WTC11 (cell line): ENCODE measurements at regions not wholly inside any gene's neighbourhood (a gene's known extent, or its start where the extent isn't known, plus 50 kb on each side); places are given as distances from the start of the nearest gene placed in this dataset.

ENCODE experiments used
- ATAC-seq: fragments of 200-7000 bp; cut with Tn5 transposase; 2 replicates; pipeline ENCODE4 v1.10.0; 2021; ENCODE audit warnings: mild to moderate bottlenecking, moderate library complexity
- CTCF ChIA-PET: fragments of 300-600 bp; sonication (Branson Sonifier 250); formaldehyde crosslinking; loops from one replicate; lab custom pipeline; 2021; ENCODE audit warnings: antibody characterized with exemption; lab: Charles Lee
- POLR2A ChIA-PET: fragments of 350-600 bp; sonication (Branson Sonifier 250); formaldehyde crosslinking; loops from one replicate; lab custom pipeline; 2021; ENCODE audit warnings: antibody characterized with exemption; lab: Charles Lee
- DNase-seq: peaks from one replicate; pipeline ENCODE4 v3.0.0; 2021; ENCODE audit warnings: low spot score
- H3K27ac Mint-ChIP-seq: 2 replicates; pipeline ENCODE4 v1.8.0; 2021; ENCODE audit warnings: mixed read lengths
- H3K27me3 Mint-ChIP-seq: 2 replicates; pipeline ENCODE4 v1.8.0; 2021; ENCODE audit warnings: low read depth, mild to moderate bottlenecking, moderate library complexity, mixed read lengths
- H3K36me3 Mint-ChIP-seq: 2 replicates; pipeline ENCODE4 v1.8.0; 2021; ENCODE audit warnings: mixed read lengths
- H3K4me1 Mint-ChIP-seq: 2 replicates; pipeline ENCODE4 v1.8.0; 2022; ENCODE audit warnings: mixed read lengths
- H3K4me3 Mint-ChIP-seq: 2 replicates; pipeline ENCODE4 v1.8.0; 2021; ENCODE audit warnings: mild to moderate bottlenecking, moderate library complexity, mixed read lengths
- H3K9me3 Mint-ChIP-seq: 2 replicates; pipeline ENCODE4 v1.8.0; 2021; ENCODE audit warnings: mixed read lengths
- ATF1 ChIP-seq: sonication (generic); formaldehyde crosslinking; IDR thresholded peaks from 2 replicates; pipeline ENCODE4 v1.8.1; 2023; ENCODE audit warnings: mild to moderate bottlenecking, moderate library complexity, missing genetic modification reagents
- CREB1 ChIP-seq: sonication (generic); formaldehyde crosslinking; IDR thresholded peaks from 2 replicates; pipeline ENCODE4 v1.8.0; 2023; ENCODE audit warnings: mild to moderate bottlenecking, missing genetic modification reagents
- ERG ChIP-seq: fragments of 250-450 bp; sonication (Bioruptor Pico); IDR thresholded peaks from 2 replicates; pipeline ENCODE4 v1.8.0; 2021; ENCODE audit warnings: mild to moderate bottlenecking
- GABPB1 ChIP-seq: sonication (generic); formaldehyde crosslinking; IDR thresholded peaks from 2 replicates; pipeline ENCODE4 v1.8.1; 2023; ENCODE audit warnings: mild to moderate bottlenecking, missing genetic modification reagents
- JUN ChIP-seq: sonication (generic); formaldehyde crosslinking; IDR thresholded peaks from 2 replicates; pipeline ENCODE4 v1.8.0; 2023; ENCODE audit warnings: mild to moderate bottlenecking, missing genetic modification reagents
- NFE2L1 ChIP-seq: sonication (generic); formaldehyde crosslinking; IDR thresholded peaks from 2 replicates; pipeline ENCODE4 v1.8.1; 2023; ENCODE audit warnings: missing genetic modification reagents
- NFYB ChIP-seq: sonication (generic); formaldehyde crosslinking; conservative IDR thresholded peaks from 2 replicates; pipeline ENCODE4 v1.8.0; 2022; ENCODE audit warnings: low read depth, missing genetic modification reagents
- NR2C2 ChIP-seq: sonication (generic); formaldehyde crosslinking; IDR thresholded peaks from 2 replicates; pipeline ENCODE4 v1.8.0; 2022; ENCODE audit warnings: mild to moderate bottlenecking, missing genetic modification reagents
- OVOL2 ChIP-seq: fragments of 250-450 bp; sonication (Bioruptor Pico); IDR thresholded peaks from 2 replicates; pipeline ENCODE4 v1.9.0; 2021; ENCODE audit warnings: mild to moderate bottlenecking, borderline replicate concordance
- SMAD4 ChIP-seq: sonication (generic); formaldehyde crosslinking; IDR thresholded peaks from 2 replicates; pipeline ENCODE4 v1.8.0; 2022; ENCODE audit warnings: mild to moderate bottlenecking, missing genetic modification reagents
- SP1 ChIP-seq: sonication (generic); formaldehyde crosslinking; conservative IDR thresholded peaks from 2 replicates; pipeline ENCODE4 v1.8.1; 2022; ENCODE audit warnings: missing genetic modification reagents
- TCF7 ChIP-seq: sonication (generic); formaldehyde crosslinking; IDR thresholded peaks from 2 replicates; pipeline ENCODE4 v1.8.0; 2022; ENCODE audit warnings: mild to moderate bottlenecking, low read depth, missing genetic modification reagents, moderate library complexity
- TEAD1 ChIP-seq: sonication (generic); formaldehyde crosslinking; IDR thresholded peaks from 2 replicates; pipeline ENCODE4 v1.8.0; 2022; ENCODE audit warnings: mild to moderate bottlenecking, missing genetic modification reagents
- ZNF416 ChIP-seq: fragments of 250-450 bp; sonication (Bioruptor Pico); IDR thresholded peaks from 2 replicates; pipeline ENCODE4 v1.9.0; 2021; ENCODE audit warnings: mild to moderate bottlenecking, inconsistent platforms
- ZNF425 ChIP-seq: fragments of 250-450 bp; sonication (Bioruptor Pico); conservative IDR thresholded peaks from 2 replicates; pipeline ENCODE4 v1.9.0; 2021; ENCODE audit warnings: mild to moderate bottlenecking
- ZNF671 ChIP-seq: fragments of 250-450 bp; sonication (Bioruptor Pico); IDR thresholded peaks from 2 replicates; pipeline ENCODE4 v1.8.0; 2021; ENCODE audit warnings: mild to moderate bottlenecking
- TF ChIP-seq, protein P1 (sequence below): sonication (generic); formaldehyde crosslinking; IDR thresholded peaks from 2 replicates; pipeline ENCODE4 v1.8.1; 2022; ENCODE audit warnings: mild to moderate bottlenecking, missing genetic modification reagents, moderate library complexity, borderline replicate concordance
- TF ChIP-seq, protein P2 (sequence below): sonication (generic); formaldehyde crosslinking; IDR thresholded peaks from 2 replicates; pipeline ENCODE4 v1.8.1; 2022; ENCODE audit warnings: missing genetic modification reagents, borderline replicate concordance
- TF ChIP-seq, protein P3 (sequence below): sonication (generic); formaldehyde crosslinking; IDR thresholded peaks from 2 replicates; pipeline ENCODE4 v1.8.1; 2023; ENCODE audit warnings: mild to moderate bottlenecking, missing genetic modification reagents, borderline replicate concordance

- DNase-seq (no peak), ATAC-seq (no peak)
- TF ChIP-seq CREB1 (CRISPR knock-in tag) = no peak
- no peak for TF ChIP-seq OVOL2
- TF ChIP-seq ATF1 (CRISPR knock-in tag) = no peak
- TF ChIP-seq SMAD4 = no peak
- TF ChIP-seq, protein P1, sequence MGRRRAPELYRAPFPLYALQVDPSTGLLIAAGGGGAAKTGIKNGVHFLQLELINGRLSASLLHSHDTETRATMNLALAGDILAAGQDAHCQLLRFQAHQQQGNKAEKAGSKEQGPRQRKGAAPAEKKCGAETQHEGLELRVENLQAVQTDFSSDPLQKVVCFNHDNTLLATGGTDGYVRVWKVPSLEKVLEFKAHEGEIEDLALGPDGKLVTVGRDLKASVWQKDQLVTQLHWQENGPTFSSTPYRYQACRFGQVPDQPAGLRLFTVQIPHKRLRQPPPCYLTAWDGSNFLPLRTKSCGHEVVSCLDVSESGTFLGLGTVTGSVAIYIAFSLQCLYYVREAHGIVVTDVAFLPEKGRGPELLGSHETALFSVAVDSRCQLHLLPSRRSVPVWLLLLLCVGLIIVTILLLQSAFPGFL (CRISPR knock-in tag) = no peak
- TF ChIP-seq TEAD1 (CRISPR knock-in tag) = no peak
- no peak for TF ChIP-seq JUN (CRISPR knock-in tag)
- TF ChIP-seq, protein P2, sequence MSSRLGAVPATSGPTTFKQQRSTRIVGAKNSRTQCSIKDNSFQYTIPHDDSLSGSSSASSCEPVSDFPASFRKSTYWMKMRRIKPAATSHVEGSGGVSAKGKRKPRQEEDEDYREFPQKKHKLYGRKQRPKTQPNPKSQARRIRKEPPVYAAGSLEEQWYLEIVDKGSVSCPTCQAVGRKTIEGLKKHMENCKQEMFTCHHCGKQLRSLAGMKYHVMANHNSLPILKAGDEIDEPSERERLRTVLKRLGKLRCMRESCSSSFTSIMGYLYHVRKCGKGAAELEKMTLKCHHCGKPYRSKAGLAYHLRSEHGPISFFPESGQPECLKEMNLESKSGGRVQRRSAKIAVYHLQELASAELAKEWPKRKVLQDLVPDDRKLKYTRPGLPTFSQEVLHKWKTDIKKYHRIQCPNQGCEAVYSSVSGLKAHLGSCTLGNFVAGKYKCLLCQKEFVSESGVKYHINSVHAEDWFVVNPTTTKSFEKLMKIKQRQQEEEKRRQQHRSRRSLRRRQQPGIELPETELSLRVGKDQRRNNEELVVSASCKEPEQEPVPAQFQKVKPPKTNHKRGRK (CRISPR knock-in tag) = no peak
- TF ChIP-seq ERG (CRISPR knock-in tag) = no peak
- TF ChIP-seq TCF7 = no peak
- no peak for TF ChIP-seq NFYB
- Mint-ChIP-seq H3K4me3 (no peak overlapping the region), H3K27ac (no peak overlapping the region), H3K4me1 (peaks cover 8% of the 10 kb centered on the region), H3K36me3 (no peaks in the 10 kb centered on the region), H3K9me3 (no peaks in the 10 kb centered on the region), H3K27me3 (no peaks in the 10 kb centered on the region)
- ChIA-PET CTCF (no interaction called here), POLR2A (no interaction called here)
Measured at GRCh38 chr6:12229332-12229731, 60.8 kb upstream of the EDN1 start.

- no peaks in the 10 kb centered on the region for H3K27me3 Mint-ChIP-seq
Measured at GRCh38 chr6:12230523-12230922, 59.6 kb upstream of the EDN1 start.

GRCh38 chr6:12232339-12232738 lies 57.8 kb upstream of the EDN1 start:
- H3K27me3 Mint-ChIP-seq = no peaks in the 10 kb centered on the region
- no peak for ATAC-seq
- no peak for DNase-seq
- no peaks in the 10 kb centered on the region for H3K36me3 Mint-ChIP-seq
- CTCF ChIA-PET = interaction anchor here (0.7 to 2.2 kb wide), 4 partner anchors 21 to 577 kb away, joined by 3 to 9 read pairs (median 4); partner anchors contain the start of gene EDN1
- peaks cover 8% of the 10 kb centered on the region for H3K4me1 Mint-ChIP-seq
- H3K27ac Mint-ChIP-seq = no peak overlapping the region
- peaks cover 1% of the 10 kb centered on the region; the same call in 1 of the 2 replicates for H3K9me3 Mint-ChIP-seq
- POLR2A ChIA-PET = no interaction called here
- H3K4me3 Mint-ChIP-seq = no peak overlapping the region
- TF ChIP-seq ZNF425 (CRISPR knock-in tag) (no peak), ERG (CRISPR knock-in tag) (no peak), NR2C2 (CRISPR knock-in tag) (no peak), SP1 (no peak), ZNF416 (CRISPR knock-in tag) (no peak), NFE2L1 (no peak)

More at GRCh38 chr6:12230523-12230922, 59.6 kb upstream of the EDN1 start:
- Mint-ChIP-seq H3K4me1 (peaks cover 8% of the 10 kb centered on the region), H3K9me3 (no peaks in the 10 kb centered on the region), H3K4me3 (no peak overlapping the region), H3K36me3 (no peaks in the 10 kb centered on the region), H3K27ac (no peak overlapping the region)
- DNase-seq = no peak
- ATAC-seq = no peak
- ChIA-PET CTCF (no interaction called here), POLR2A (interaction anchor here (0.7 kb wide), 1 partner anchor 8 kb away, joined by 3 read pairs; no protein-coding TSS in a partner anchor)
- TF ChIP-seq, protein P3, sequence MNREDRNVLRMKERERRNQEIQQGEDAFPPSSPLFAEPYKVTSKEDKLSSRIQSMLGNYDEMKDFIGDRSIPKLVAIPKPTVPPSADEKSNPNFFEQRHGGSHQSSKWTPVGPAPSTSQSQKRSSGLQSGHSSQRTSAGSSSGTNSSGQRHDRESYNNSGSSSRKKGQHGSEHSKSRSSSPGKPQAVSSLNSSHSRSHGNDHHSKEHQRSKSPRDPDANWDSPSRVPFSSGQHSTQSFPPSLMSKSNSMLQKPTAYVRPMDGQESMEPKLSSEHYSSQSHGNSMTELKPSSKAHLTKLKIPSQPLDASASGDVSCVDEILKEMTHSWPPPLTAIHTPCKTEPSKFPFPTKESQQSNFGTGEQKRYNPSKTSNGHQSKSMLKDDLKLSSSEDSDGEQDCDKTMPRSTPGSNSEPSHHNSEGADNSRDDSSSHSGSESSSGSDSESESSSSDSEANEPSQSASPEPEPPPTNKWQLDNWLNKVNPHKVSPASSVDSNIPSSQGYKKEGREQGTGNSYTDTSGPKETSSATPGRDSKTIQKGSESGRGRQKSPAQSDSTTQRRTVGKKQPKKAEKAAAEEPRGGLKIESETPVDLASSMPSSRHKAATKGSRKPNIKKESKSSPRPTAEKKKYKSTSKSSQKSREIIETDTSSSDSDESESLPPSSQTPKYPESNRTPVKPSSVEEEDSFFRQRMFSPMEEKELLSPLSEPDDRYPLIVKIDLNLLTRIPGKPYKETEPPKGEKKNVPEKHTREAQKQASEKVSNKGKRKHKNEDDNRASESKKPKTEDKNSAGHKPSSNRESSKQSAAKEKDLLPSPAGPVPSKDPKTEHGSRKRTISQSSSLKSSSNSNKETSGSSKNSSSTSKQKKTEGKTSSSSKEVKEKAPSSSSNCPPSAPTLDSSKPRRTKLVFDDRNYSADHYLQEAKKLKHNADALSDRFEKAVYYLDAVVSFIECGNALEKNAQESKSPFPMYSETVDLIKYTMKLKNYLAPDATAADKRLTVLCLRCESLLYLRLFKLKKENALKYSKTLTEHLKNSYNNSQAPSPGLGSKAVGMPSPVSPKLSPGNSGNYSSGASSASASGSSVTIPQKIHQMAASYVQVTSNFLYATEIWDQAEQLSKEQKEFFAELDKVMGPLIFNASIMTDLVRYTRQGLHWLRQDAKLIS (CRISPR knock-in tag) = no peak
- TF ChIP-seq ZNF671 (CRISPR knock-in tag) (no peak), GABPB1 (no peak)
